ENCODE measurements at regions not wholly inside any gene's neighbourhood (a gene's known extent, or its start where the extent isn't known, plus 50 kb on each side); places are given as distances from the start of the nearest gene placed in this dataset.

DNA sequence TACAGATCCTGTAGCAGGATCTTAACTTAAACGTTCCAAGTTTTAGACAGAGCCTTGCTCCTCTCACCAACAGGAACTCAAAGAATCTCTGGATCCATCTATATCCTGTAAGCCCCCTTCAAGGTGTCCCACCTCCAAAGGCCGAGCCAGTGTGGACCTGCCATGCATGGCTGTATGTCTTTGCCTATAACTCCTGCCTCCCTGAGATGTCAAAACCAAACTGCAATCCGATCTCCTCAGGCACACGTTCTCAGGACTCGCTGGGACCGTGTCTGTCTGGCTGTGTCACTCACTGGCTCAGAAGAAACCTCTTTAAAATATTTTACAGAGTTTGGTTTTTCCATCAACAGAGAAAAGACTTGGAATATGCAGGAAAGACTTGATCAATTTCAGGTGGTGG is 51.4 kb upstream of the FAM20C start:
- Histone ChIP-seq H3K9me3 (no peaks in the 10 kb centered on the region), H3K4me1 (peaks cover 0 to 18% (median 11%) of the 10 kb centered on the region in 9 donors), H3K27me3 (peaks cover 0 to 5% (median 0%) of the 10 kb centered on the region in 7 donors), H3K27ac (no peak overlapping the region), H3K36me3 (no peaks in the 10 kb centered on the region), H3K4me3 (no peak overlapping the region)
- no peak for TF ChIP-seq CTCF (IDR thresholded peaks at IDR 0.05)
- intact Hi-C loops (cut with DNase I), result no loop called here
- ATAC-seq (no peak), DNase-seq (no peak)
- 66 to 77% methylated on average over 6 of the region's 6 CpGs for WGBS, 2 donors

DNA sequence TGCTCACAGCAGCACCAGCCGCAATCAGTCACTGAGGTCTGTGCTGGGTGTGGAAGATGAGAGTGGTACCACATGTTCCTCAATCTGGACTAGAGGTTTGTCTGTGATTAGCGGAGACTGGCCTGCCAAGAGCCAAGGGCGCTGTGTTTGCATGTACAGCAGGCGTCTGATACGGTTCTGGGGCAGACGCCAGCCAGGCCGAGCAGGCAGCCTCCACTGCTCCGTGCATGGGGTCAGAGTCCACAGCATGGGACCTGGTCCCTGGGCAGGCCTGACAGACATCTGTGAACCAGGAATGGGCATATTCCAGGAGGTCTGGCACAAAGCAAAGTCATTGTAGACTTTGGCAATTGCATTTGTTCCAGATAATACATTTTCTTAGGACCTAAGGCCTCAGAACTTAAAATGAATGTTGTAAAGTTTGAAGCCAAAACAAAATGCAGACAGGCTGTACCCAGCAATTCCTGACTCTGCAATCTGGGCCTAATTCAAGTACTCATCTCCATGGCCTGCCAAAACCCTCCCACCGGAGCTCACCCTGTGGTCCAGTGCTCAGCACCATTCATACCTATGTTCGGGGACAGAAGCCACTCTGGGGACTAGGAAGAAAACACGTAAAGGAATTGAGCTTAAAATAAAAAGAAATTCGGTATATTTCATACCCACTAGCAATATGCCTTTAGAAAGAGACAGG is 50.0 kb upstream of the FAM20C start:
- intact Hi-C loops (cut with DNase I), result no loop called here
- DNase-seq (peak; percentile 69 to 79), ATAC-seq (peak; percentile 89 to 97 (median 92))
- Histone ChIP-seq H3K27me3 (peaks cover 0 to 5% (median 0%) of the 10 kb centered on the region in 7 donors), H3K36me3 (peaks cover 0 to 4% (median 0%) of the 10 kb centered on the region in 9 donors), H3K4me3 (no peak overlapping the region), H3K9me3 (no peaks in the 10 kb centered on the region), H3K4me1 (peaks cover 0 to 18% (median 11%) of the 10 kb centered on the region in 9 donors), H3K27ac (peak overlapping the region; percentile 22 to 65 (median 50))
- TF ChIP-seq CTCF (IDR thresholded peaks at IDR 0.05), result no peak
- WGBS, 2 donors, result 53 to 56% methylated on average over 12 of the region's 12 CpGs
